ENCODE measurements at regions not wholly inside any gene's neighbourhood (a gene's known extent, or its start where the extent isn't known, plus 50 kb on each side); places are given as distances from the start of the nearest gene placed in this dataset.

DNA sequence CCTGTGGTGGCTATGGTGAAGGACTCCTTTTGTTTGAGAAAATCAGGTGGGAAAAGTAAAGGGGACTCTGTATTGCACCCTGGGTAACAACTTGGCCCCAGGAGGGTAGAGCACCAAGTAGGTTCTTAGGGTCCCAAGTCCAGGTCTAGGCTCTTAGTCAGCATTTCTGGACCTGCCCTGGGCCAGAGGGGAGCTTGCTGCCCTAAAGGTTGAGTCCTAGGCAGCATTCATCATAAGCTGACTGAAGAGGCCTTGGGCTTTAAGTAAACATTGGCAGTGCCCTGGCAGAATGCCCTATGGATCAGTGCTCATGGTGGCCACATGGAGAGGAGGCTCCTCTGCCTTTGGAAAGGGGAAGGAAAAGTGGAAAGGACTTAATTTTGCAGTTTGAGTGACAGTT is 268.5 kb upstream of the CTNNB1 start:
- TF ChIP-seq, protein P1, sequence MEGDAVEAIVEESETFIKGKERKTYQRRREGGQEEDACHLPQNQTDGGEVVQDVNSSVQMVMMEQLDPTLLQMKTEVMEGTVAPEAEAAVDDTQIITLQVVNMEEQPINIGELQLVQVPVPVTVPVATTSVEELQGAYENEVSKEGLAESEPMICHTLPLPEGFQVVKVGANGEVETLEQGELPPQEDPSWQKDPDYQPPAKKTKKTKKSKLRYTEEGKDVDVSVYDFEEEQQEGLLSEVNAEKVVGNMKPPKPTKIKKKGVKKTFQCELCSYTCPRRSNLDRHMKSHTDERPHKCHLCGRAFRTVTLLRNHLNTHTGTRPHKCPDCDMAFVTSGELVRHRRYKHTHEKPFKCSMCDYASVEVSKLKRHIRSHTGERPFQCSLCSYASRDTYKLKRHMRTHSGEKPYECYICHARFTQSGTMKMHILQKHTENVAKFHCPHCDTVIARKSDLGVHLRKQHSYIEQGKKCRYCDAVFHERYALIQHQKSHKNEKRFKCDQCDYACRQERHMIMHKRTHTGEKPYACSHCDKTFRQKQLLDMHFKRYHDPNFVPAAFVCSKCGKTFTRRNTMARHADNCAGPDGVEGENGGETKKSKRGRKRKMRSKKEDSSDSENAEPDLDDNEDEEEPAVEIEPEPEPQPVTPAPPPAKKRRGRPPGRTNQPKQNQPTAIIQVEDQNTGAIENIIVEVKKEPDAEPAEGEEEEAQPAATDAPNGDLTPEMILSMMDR (conservative IDR thresholded peaks at IDR 0.05 in 1 of 2, IDR thresholded peaks at IDR 0.05 in 1 of 2; ENCODE audit: low read depth in 1 of 2, low read length in 2 of 2): no peak
- TF ChIP-seq EZH2 (IDR thresholded peaks at IDR 0.05; ENCODE audit: low read length, missing control alignments): no peak

Data from fibroblast of lung (primary cell).